Testis (tissue), 2 donors: ENCODE measurements at regions not wholly inside any gene's neighbourhood (a gene's known extent, or its start where the extent isn't known, plus 50 kb on each side); places are given as distances from the start of the nearest gene placed in this dataset.

Experiments
- POLR2A ChIP-seq: fragments of 450-650 bp; IDR thresholded peaks from one replicate; pipeline ENCODE4 v1.6.1; 2017; ENCODE audit warnings: antibody characterized with exemption, mild to moderate bottlenecking, moderate library complexity
- TF ChIP-seq, protein P1 (sequence below), 3 experiments: fragments of 450-650 bp in 2 of 3; fragments of 200-600 bp in 1 of 3; sonication (generic) in 1 of 3; IDR thresholded peaks; one replicate each; pipeline ENCODE4 v1.5.1; 2016 to 2019; ENCODE audit warnings: antibody characterized with exemption in 3 of 3, mild to moderate bottlenecking in 2 of 3, moderate library complexity in 1 of 3

DNA sequence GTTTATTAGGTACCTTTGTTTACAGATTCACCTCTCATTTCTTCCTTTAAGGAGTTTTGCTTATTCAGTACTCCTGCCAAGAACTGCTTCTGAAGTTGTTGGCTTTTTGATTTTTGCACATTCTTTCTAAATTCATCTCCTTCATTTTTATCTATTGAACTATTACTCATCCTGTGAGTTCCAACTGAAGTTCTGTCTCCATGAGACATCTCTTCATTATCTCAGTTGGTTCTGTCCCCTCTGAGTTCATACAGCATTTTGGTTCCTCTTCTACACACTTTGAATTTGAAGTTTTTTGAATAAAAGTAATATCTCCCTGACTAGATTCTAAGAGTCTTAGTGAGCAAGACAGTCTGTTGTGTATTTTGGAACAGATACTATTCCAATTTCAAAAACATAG is 299.7 kb downstream of the OTOL1 start:
- TF ChIP-seq, protein P1, sequence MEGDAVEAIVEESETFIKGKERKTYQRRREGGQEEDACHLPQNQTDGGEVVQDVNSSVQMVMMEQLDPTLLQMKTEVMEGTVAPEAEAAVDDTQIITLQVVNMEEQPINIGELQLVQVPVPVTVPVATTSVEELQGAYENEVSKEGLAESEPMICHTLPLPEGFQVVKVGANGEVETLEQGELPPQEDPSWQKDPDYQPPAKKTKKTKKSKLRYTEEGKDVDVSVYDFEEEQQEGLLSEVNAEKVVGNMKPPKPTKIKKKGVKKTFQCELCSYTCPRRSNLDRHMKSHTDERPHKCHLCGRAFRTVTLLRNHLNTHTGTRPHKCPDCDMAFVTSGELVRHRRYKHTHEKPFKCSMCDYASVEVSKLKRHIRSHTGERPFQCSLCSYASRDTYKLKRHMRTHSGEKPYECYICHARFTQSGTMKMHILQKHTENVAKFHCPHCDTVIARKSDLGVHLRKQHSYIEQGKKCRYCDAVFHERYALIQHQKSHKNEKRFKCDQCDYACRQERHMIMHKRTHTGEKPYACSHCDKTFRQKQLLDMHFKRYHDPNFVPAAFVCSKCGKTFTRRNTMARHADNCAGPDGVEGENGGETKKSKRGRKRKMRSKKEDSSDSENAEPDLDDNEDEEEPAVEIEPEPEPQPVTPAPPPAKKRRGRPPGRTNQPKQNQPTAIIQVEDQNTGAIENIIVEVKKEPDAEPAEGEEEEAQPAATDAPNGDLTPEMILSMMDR (IDR thresholded peaks at IDR 0.05), result no peak
- TF ChIP-seq POLR2A, result no peak
